ENCODE measurements at regions not wholly inside any gene's neighbourhood (a gene's known extent, or its start where the extent isn't known, plus 50 kb on each side); places are given as distances from the start of the nearest gene placed in this dataset.

DNA sequence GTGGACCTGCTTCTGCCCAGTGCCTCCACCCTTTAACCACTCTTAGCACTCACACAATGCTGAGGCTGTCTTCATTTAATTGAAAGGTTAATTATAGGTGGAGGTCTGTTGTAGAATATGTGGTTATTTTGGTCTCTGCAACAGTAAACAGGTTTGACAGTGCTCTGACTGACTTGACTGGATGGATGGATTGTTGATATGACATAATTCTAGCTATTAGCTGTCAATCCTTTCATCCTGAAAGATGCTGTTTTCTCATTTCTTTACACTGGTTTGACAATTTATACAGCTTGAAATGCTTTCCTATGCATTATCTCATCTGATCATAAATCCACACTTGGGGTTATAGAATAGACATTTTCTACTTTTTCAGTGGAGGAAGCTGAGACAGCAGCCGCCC is 210.7 kb downstream of the CDH26 start:
- no peaks in the 10 kb centered on the region for H3K36me3 ChIP-seq (ENCODE audit: insufficient read depth, low read length)
- H3K79me2 ChIP-seq (ENCODE audit: control insufficient read depth, insufficient read depth, low read length, unreplicated experiment): no peaks in the 10 kb centered on the region
- H3K27ac ChIP-seq (ENCODE audit: low read depth, low read length): no peak overlapping the region
- H2AFZ ChIP-seq (ENCODE audit: low read length, unreplicated experiment): no peak overlapping the region
- no peak overlapping the region for H3K4me3 ChIP-seq (ENCODE audit: low read depth, low read length)
- peaks cover 4% of the 10 kb centered on the region; the same call in 1 of the 2 replicates for H3K27me3 ChIP-seq (ENCODE audit: insufficient read depth, low read length)
- no peaks in the 10 kb centered on the region for H3K4me1 ChIP-seq (ENCODE audit: control insufficient read depth, insufficient read depth, low read length, unreplicated experiment)

DNA sequence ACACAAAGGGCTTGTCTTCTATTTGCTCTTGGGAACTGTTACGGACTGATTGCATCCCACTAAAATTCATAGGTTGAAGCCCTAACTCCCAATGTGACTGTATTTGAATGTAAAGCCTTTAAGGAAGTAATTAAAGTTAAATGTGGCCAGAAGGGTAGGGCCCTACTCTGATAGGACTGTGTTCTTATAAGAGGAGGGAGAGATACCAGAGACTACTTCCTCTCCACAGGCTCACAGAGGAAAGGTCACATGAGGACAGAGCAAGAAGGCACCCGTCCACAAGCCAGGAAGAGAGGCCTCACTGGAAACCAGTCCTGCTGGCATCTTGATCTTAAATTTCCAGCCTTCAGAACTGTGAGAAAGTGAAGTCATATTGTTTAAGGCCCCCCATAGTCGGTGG is 211.9 kb downstream of the CDH26 start:
- H3K27ac ChIP-seq (ENCODE audit: low read depth, low read length): no peak overlapping the region

DNA sequence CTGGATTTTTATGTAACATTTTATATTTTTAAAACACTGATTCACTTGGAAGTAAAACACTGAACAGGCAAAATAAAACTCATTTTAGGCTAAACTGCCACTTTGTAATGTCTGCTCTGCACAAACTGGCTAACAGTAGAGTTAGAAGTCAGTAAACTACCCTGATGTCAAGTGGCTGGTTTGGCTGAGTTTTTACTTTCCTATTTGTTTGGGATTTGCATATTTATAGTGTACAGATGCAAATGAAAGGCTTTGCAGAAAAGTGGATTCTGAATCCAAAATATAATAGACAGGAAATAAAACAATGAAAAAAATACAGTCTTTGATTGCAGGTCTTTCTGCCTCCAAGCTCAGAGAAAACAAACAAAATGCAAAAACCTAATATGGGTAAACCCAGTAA is 213.1 kb downstream of the CDH26 start:
- H3K36me3 ChIP-seq (ENCODE audit: insufficient read depth, low read length): no peaks in the 10 kb centered on the region
- no peaks in the 10 kb centered on the region for H3K4me1 ChIP-seq (ENCODE audit: control insufficient read depth, insufficient read depth, low read length, unreplicated experiment)
- no peak overlapping the region for H3K4me3 ChIP-seq (ENCODE audit: low read depth, low read length)
- peaks cover 8% of the 10 kb centered on the region; the same call in 1 of the 2 replicates for H3K27me3 ChIP-seq (ENCODE audit: insufficient read depth, low read length)
- no peaks in the 10 kb centered on the region for H3K79me2 ChIP-seq (ENCODE audit: control insufficient read depth, insufficient read depth, low read length, unreplicated experiment)
- H3K27ac ChIP-seq (ENCODE audit: low read depth, low read length): no peak overlapping the region
- H2AFZ ChIP-seq (ENCODE audit: low read length, unreplicated experiment): no peak overlapping the region

More for the DNA sequence above, 211.9 kb downstream of the CDH26 start:
- Histone ChIP-seq H2AFZ (ENCODE audit: low read length, unreplicated experiment) (no peak overlapping the region), H3K4me1 (ENCODE audit: control insufficient read depth, insufficient read depth, low read length, unreplicated experiment) (no peaks in the 10 kb centered on the region), H3K36me3 (ENCODE audit: insufficient read depth, low read length) (no peaks in the 10 kb centered on the region), H3K4me3 (ENCODE audit: low read depth, low read length) (no peak overlapping the region), H3K27me3 (ENCODE audit: insufficient read depth, low read length) (peaks cover 4% of the 10 kb centered on the region; the same call in 1 of the 2 replicates), H3K79me2 (ENCODE audit: control insufficient read depth, insufficient read depth, low read length, unreplicated experiment) (no peaks in the 10 kb centered on the region)

GRCh38 chr20:60171738-60172137 is 213.5 kb downstream of the CDH26 start:
- H3K27ac ChIP-seq (ENCODE audit: low read depth, low read length): no peak overlapping the region
- no peaks in the 10 kb centered on the region for H3K36me3 ChIP-seq (ENCODE audit: insufficient read depth, low read length)
- H3K79me2 ChIP-seq (ENCODE audit: control insufficient read depth, insufficient read depth, low read length, unreplicated experiment): no peaks in the 10 kb centered on the region
- H3K4me1 ChIP-seq (ENCODE audit: control insufficient read depth, insufficient read depth, low read length, unreplicated experiment): no peaks in the 10 kb centered on the region
- H3K27me3 ChIP-seq (ENCODE audit: insufficient read depth, low read length): peaks cover 8% of the 10 kb centered on the region; the same call in 1 of the 2 replicates
- no peak overlapping the region for H2AFZ ChIP-seq (ENCODE audit: low read length, unreplicated experiment)
- no peak overlapping the region for H3K4me3 ChIP-seq (ENCODE audit: low read depth, low read length)

DNA sequence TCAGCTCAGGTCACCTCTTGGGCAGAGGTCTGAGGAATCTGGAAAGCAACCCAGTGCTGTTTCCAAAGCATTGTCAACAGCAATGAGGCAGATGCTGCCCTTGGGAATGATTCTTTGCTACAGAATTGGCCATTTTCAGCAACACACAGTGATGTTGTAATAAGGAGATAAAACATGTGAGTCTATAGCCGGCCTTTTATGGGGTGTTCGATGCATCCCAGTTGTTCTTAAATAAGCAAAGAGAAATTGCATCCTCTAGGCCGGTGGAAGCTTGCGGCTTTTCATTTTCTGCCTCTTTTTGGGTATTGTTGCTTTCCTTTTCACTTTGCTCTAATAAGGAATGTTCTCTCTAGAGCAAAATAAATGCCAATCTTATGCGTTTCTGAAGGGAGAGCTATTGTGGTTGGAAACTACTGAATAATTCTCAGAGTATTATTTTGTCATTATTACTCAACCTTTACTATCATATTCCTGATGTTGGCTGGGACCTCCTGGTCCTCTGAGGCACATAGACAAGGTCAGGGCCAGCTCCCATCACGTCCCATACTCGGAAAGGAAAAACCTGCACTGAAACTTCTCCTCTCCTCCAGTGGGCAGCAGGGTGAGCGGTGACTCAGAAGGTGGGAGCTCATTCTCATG is 214.2 kb downstream of the CDH26 start:
- Histone ChIP-seq H3K79me2 (ENCODE audit: control insufficient read depth, insufficient read depth, low read length, unreplicated experiment) (no peaks in the 10 kb centered on the region), H3K27me3 (ENCODE audit: insufficient read depth, low read length) (peaks cover 8% of the 10 kb centered on the region; the same call in 1 of the 2 replicates)

DNA sequence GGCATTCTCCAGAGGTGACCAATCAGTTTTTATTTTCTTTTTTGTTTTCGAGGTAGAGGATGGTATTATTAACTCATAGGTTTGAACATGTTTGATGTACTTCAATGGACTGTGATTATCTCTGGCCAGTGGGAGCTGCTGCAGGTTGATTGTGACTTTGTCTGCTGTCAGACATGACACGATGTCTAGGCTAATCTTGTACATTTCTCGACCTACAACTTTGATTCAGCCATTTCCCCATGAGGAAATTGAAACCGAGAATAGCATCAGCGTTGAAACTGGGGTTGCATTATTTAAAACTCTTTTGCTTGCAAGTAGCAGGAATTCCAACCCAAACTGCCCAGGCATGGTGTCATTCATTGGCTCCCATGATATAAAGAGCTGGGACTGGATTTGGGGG is 218.9 kb downstream of the CDH26 start:
- Histone ChIP-seq H3K79me2 (ENCODE audit: control insufficient read depth, insufficient read depth, low read length, unreplicated experiment) (no peaks in the 10 kb centered on the region), H3K27ac (ENCODE audit: low read depth, low read length) (no peak overlapping the region), H3K36me3 (ENCODE audit: insufficient read depth, low read length) (no peaks in the 10 kb centered on the region), H3K4me3 (ENCODE audit: low read depth, low read length) (no peak overlapping the region), H3K4me1 (ENCODE audit: control insufficient read depth, insufficient read depth, low read length, unreplicated experiment) (no peaks in the 10 kb centered on the region), H3K27me3 (ENCODE audit: insufficient read depth, low read length) (peaks cover 14% of the 10 kb centered on the region; the same call in 1 of the 2 replicates), H2AFZ (ENCODE audit: low read length, unreplicated experiment) (no peak overlapping the region)

More for the DNA sequence above, 214.2 kb downstream of the CDH26 start:
- Histone ChIP-seq H3K4me1 (ENCODE audit: control insufficient read depth, insufficient read depth, low read length, unreplicated experiment) (no peaks in the 10 kb centered on the region), H3K36me3 (ENCODE audit: insufficient read depth, low read length) (no peaks in the 10 kb centered on the region), H3K4me3 (ENCODE audit: low read depth, low read length) (no peak overlapping the region), H2AFZ (ENCODE audit: low read length, unreplicated experiment) (no peak overlapping the region), H3K27ac (ENCODE audit: low read depth, low read length) (no peak overlapping the region)

DNA sequence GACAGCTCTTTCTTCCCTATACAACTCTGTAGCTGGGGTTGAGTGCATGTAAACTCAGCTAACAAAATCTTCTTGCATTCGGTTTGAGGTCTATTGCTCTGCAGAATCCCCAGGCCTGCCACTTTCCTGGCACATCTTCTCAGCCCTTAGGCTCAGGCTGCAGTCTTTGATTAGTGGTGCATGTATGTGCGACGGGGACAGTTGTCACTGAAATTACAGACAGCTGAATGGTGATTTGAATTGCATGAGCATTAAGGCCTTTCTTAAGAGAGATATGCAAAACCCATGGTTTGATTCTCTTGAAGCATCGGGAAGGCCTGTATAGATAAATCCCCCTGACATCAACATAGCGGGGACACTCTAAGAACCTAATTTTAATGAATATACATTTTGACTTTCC is 222.8 kb downstream of the CDH26 start:
- Histone ChIP-seq H3K4me3 (ENCODE audit: low read depth, low read length) (no peak overlapping the region), H3K4me1 (ENCODE audit: control insufficient read depth, insufficient read depth, low read length, unreplicated experiment) (no peaks in the 10 kb centered on the region), H3K27me3 (ENCODE audit: insufficient read depth, low read length) (peaks cover 10% of the 10 kb centered on the region; the same call in 1 of the 2 replicates), H3K27ac (ENCODE audit: low read depth, low read length) (no peak overlapping the region), H3K79me2 (ENCODE audit: control insufficient read depth, insufficient read depth, low read length, unreplicated experiment) (no peaks in the 10 kb centered on the region), H3K36me3 (ENCODE audit: insufficient read depth, low read length) (no peaks in the 10 kb centered on the region), H2AFZ (ENCODE audit: low read length, unreplicated experiment) (no peak overlapping the region)

- Histone ChIP-seq H3K4me3 (ENCODE audit: low read depth, low read length) (no peak overlapping the region), H3K27ac (ENCODE audit: low read depth, low read length) (no peak overlapping the region), H2AFZ (ENCODE audit: low read length, unreplicated experiment) (no peak overlapping the region), H3K79me2 (ENCODE audit: control insufficient read depth, insufficient read depth, low read length, unreplicated experiment) (no peaks in the 10 kb centered on the region), H3K36me3 (ENCODE audit: insufficient read depth, low read length) (no peaks in the 10 kb centered on the region), H3K27me3 (ENCODE audit: insufficient read depth, low read length) (peaks cover 6% of the 10 kb centered on the region; the same call in 1 of the 2 replicates), H3K4me1 (ENCODE audit: control insufficient read depth, insufficient read depth, low read length, unreplicated experiment) (no peaks in the 10 kb centered on the region)
Observed at GRCh38 chr20:60186412-60186811, 228.2 kb downstream of the CDH26 start.

DNA sequence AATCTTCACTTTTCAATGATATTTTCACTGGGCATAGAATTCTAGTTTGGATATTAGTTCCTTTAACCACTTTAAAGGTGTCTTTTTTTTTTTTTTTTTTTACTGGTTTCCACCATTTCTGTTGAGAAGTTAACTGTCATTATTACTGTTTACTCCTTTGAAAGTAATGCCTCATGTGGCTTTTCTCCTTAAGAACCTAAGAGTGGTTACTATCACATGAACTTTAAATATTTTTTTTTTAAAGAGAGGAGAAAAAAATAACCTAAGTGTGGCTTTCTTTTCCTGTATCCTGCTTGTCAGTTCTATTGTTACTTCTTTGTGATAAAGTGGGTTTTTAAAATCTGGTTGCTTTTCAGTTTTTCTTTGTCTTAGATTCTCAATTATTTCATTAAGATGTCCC is 229.5 kb downstream of the CDH26 start:
- H3K4me3 ChIP-seq (ENCODE audit: low read depth, low read length): no peak overlapping the region
- peaks cover 5% of the 10 kb centered on the region; the same call in 1 of the 2 replicates for H3K27me3 ChIP-seq (ENCODE audit: insufficient read depth, low read length)
- H3K79me2 ChIP-seq (ENCODE audit: control insufficient read depth, insufficient read depth, low read length, unreplicated experiment): no peaks in the 10 kb centered on the region
- H2AFZ ChIP-seq (ENCODE audit: low read length, unreplicated experiment): no peak overlapping the region
- no peaks in the 10 kb centered on the region for H3K4me1 ChIP-seq (ENCODE audit: control insufficient read depth, insufficient read depth, low read length, unreplicated experiment)
- no peaks in the 10 kb centered on the region for H3K36me3 ChIP-seq (ENCODE audit: insufficient read depth, low read length)
- no peak overlapping the region for H3K27ac ChIP-seq (ENCODE audit: low read depth, low read length)

DNA sequence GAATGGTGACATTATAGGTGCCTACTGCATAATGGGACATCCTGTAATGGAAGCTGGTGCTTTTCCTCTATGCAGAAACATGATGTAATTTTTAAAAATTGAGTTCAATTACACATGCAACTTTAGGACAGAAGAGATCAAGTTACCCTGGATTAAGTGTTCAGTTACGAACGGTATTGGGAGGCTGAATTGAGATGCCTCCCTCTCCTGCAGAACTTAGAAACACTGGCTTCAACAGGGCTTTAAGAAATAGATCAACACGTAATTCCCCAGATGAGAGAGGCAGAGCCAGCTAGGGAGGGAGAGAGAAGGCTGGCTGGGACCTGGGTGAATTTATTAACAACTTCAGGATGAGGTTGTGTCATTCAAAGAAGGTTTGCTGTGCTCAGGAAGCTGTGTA is 232.8 kb downstream of the CDH26 start:
- Histone ChIP-seq H3K27me3 (ENCODE audit: insufficient read depth, low read length) (peaks cover 5% of the 10 kb centered on the region; the same call in 1 of the 2 replicates), H3K36me3 (ENCODE audit: insufficient read depth, low read length) (no peaks in the 10 kb centered on the region), H3K4me1 (ENCODE audit: control insufficient read depth, insufficient read depth, low read length, unreplicated experiment) (no peaks in the 10 kb centered on the region), H3K4me3 (ENCODE audit: low read depth, low read length) (no peak overlapping the region), H2AFZ (ENCODE audit: low read length, unreplicated experiment) (no peak overlapping the region), H3K27ac (ENCODE audit: low read depth, low read length) (no peak overlapping the region), H3K79me2 (ENCODE audit: control insufficient read depth, insufficient read depth, low read length, unreplicated experiment) (no peaks in the 10 kb centered on the region)

DNA sequence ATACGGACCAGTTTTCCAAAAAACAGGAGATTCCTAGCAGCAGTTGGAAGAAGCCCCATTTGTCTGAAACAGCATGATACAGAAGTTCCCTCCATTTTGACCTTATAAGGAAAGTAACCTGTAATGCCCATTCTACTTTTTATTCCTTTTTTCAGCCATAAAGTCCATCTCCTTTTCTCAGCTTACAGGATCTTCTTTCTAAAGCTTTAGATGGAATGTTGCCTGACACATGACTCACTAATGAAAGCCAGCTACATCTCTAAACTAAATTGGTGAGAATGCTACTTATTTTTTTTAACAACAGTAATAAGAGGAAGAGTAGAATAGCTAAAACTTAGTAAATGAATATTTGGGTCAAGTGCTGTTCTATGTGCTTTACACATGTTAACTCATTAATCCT is 234.1 kb downstream of the CDH26 start:
- Histone ChIP-seq H3K36me3 (ENCODE audit: insufficient read depth, low read length) (no peaks in the 10 kb centered on the region), H3K27ac (ENCODE audit: low read depth, low read length) (no peak overlapping the region), H3K4me3 (ENCODE audit: low read depth, low read length) (no peak overlapping the region), H3K4me1 (ENCODE audit: control insufficient read depth, insufficient read depth, low read length, unreplicated experiment) (no peaks in the 10 kb centered on the region), H2AFZ (ENCODE audit: low read length, unreplicated experiment) (no peak overlapping the region), H3K27me3 (ENCODE audit: insufficient read depth, low read length) (peaks cover 5% of the 10 kb centered on the region; the same call in 1 of the 2 replicates), H3K79me2 (ENCODE audit: control insufficient read depth, insufficient read depth, low read length, unreplicated experiment) (no peaks in the 10 kb centered on the region)

All from ACC112 (cell line).